HepG2 (cell line): ENCODE measurements at regions not wholly inside any gene's neighbourhood (a gene's known extent, or its start where the extent isn't known, plus 50 kb on each side); places are given as distances from the start of the nearest gene placed in this dataset.

Experiments used
- HDAC6 ChIP-seq: fragments of 200-600 bp; sonication (generic); IDR thresholded peaks from 2 replicates; pipeline ENCODE4 v1.7.0; 2017; ENCODE audit warnings: mild to moderate bottlenecking, antibody characterized with exemption, low read length, low read depth
- POLR2A ChIP-seq, 2 experiments: IDR thresholded peaks; 2 replicates each; pipeline ENCODE4 v1.6.1; 2011; ENCODE audit warnings: low read depth in 2 of 2, low read length in 2 of 2, mild to moderate bottlenecking in 1 of 2, moderate library complexity in 1 of 2; ENCODE audit not compliant: insufficient read depth in 1 of 2
- TBX3 ChIP-seq: fragments of 450-650 bp; IDR thresholded peaks from 2 replicates; pipeline ENCODE4 v1.6.1; 2017; ENCODE audit warnings: antibody characterized with exemption, mild to moderate bottlenecking, inconsistent platforms, borderline replicate concordance
- ZNF274 ChIP-seq: sonication (generic); formaldehyde crosslinking; IDR thresholded peaks from 2 replicates; pipeline ENCODE4 v1.5.1; 2020; ENCODE audit warnings: mild to moderate bottlenecking, missing genetic modification reagents
- TF ChIP-seq, protein P1 (sequence below), 2 experiments: IDR thresholded peaks; 2 replicates each; pipeline ENCODE4 v1.6.1; 2011 to 2012; ENCODE audit warnings: low read length in 2 of 2, borderline replicate concordance in 1 of 2, low read depth in 1 of 2, mild to moderate bottlenecking in 1 of 2, moderate library complexity in 1 of 2
- TF ChIP-seq, protein P2 (sequence below): IDR thresholded peaks from 2 replicates; pipeline ENCODE4 v1.6.1; 2016; ENCODE audit warnings: low read depth, borderline replicate concordance
- TF ChIP-seq, protein P3 (sequence below): sonication (generic); formaldehyde crosslinking; IDR thresholded peaks from 2 replicates; pipeline ENCODE4 v1.4.0; 2020; ENCODE audit warnings: mild to moderate bottlenecking, missing genetic modification reagents

DNA sequence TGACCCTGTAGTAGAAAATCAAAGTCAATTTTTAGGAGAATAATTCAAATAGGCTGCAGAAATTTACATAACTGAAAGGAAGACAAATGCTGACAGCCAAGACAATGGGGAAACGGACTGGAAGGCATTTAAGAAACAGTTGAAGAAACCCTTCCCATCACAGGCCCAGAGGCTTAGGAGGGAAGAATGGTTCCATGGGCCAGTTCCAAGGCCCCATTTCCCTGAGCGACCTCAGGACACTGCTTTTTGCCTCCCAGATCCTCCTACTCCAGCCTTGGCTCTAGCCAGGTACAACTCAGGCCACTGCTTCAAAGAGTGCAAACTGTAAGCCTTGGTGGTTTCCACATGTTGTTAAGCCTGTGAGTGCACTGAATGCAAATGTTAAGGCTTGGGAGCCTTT is 184.1 kb upstream of the SGCD start:
- no peak for TF ChIP-seq ZNF274 (CRISPR knock-in tag)
- TF ChIP-seq, protein P1, sequence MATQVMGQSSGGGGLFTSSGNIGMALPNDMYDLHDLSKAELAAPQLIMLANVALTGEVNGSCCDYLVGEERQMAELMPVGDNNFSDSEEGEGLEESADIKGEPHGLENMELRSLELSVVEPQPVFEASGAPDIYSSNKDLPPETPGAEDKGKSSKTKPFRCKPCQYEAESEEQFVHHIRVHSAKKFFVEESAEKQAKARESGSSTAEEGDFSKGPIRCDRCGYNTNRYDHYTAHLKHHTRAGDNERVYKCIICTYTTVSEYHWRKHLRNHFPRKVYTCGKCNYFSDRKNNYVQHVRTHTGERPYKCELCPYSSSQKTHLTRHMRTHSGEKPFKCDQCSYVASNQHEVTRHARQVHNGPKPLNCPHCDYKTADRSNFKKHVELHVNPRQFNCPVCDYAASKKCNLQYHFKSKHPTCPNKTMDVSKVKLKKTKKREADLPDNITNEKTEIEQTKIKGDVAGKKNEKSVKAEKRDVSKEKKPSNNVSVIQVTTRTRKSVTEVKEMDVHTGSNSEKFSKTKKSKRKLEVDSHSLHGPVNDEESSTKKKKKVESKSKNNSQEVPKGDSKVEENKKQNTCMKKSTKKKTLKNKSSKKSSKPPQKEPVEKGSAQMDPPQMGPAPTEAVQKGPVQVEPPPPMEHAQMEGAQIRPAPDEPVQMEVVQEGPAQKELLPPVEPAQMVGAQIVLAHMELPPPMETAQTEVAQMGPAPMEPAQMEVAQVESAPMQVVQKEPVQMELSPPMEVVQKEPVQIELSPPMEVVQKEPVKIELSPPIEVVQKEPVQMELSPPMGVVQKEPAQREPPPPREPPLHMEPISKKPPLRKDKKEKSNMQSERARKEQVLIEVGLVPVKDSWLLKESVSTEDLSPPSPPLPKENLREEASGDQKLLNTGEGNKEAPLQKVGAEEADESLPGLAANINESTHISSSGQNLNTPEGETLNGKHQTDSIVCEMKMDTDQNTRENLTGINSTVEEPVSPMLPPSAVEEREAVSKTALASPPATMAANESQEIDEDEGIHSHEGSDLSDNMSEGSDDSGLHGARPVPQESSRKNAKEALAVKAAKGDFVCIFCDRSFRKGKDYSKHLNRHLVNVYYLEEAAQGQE (IDR thresholded peaks at IDR 0.05; ENCODE audit: borderline replicate concordance in 1 of 2, low read depth in 1 of 2, low read length in 2 of 2), result no peak
- no peak for TF ChIP-seq TBX3
- TF ChIP-seq, protein P2, sequence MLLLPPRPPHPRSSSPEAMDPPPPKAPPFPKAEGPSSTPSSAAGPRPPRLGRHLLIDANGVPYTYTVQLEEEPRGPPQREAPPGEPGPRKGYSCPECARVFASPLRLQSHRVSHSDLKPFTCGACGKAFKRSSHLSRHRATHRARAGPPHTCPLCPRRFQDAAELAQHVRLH (CRISPR knock-in tag), result no peak
- TF ChIP-seq, protein P3, sequence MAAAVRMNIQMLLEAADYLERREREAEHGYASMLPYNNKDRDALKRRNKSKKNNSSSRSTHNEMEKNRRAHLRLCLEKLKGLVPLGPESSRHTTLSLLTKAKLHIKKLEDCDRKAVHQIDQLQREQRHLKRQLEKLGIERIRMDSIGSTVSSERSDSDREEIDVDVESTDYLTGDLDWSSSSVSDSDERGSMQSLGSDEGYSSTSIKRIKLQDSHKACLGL (CRISPR knock-in tag), result no peak
- no peak for TF ChIP-seq HDAC6
- no peak for TF ChIP-seq POLR2A (IDR thresholded peaks at IDR 0.05; ENCODE audit: insufficient read depth in 1 of 2, low read depth in 2 of 2, low read length in 2 of 2)
